H1 (cell line): ENCODE measurements at regions not wholly inside any gene's neighbourhood (a gene's known extent, or its start where the extent isn't known, plus 50 kb on each side); places are given as distances from the start of the nearest gene placed in this dataset.

Experiments used
- CTCF ChIA-PET: fragments of 300-600 bp; sonication (Branson Sonifier 250); formaldehyde crosslinking; loops from one replicate; lab custom pipeline; 2021; ENCODE audit not compliant: partially characterized antibody; lab: Charles Lee
- POLR2A ChIA-PET: fragments of 300-600 bp; sonication (Branson Sonifier 250); formaldehyde crosslinking; loops from one replicate; lab custom pipeline; 2021; ENCODE audit warnings: inconsistent platforms; ENCODE audit not compliant: partially characterized antibody; lab: Charles Lee
- DNase-seq, 2 experiments: peaks; one replicate each; pipeline versions ENCODE4 v3.0.0 to v3.0.0-alpha.2; 2010 to 2022; ENCODE audit warnings: low spot score in 2 of 2, low read depth in 1 of 2, mixed read lengths in 1 of 2
- FAIRE-seq: peaks from 2 replicates; lab custom pipeline; 2011; peaks lifted over from hg19 to GRCh38; lab: Jason Lieb, UNC
- H2AFZ ChIP-seq: 2 replicates; pipeline ENCODE4 v1.8.1; 2012; ENCODE audit warnings: low read length, inconsistent platforms
- H2AK5ac ChIP-seq: 2 replicates; pipeline ENCODE4 v1.6.1; 2013; ENCODE audit warnings: low read depth, low read length
- H2BK120ac ChIP-seq: replicated peaks from 2 replicates; pipeline ENCODE3; 2013; ENCODE audit warnings: low read depth, low read length, inconsistent platforms
- H2BK12ac ChIP-seq: 2 replicates; pipeline ENCODE4 v1.6.1; 2013; ENCODE audit warnings: low read depth, low read length
- H2BK15ac ChIP-seq: 2 replicates; pipeline ENCODE4 v1.6.1; 2013; ENCODE audit warnings: low read length
- H2BK20ac ChIP-seq: 2 replicates; pipeline ENCODE4 v1.6.1; 2013; ENCODE audit warnings: low read length
- H2BK5ac ChIP-seq: 2 replicates; pipeline ENCODE4 v1.6.1; 2013; ENCODE audit warnings: low read depth, low read length
- H3K14ac ChIP-seq: 2 replicates; pipeline ENCODE4 v1.6.1; 2013; ENCODE audit warnings: inconsistent platforms; ENCODE audit not compliant: insufficient read length
- H3K18ac ChIP-seq: 2 replicates; pipeline ENCODE4 v1.6.1; 2013; ENCODE audit warnings: low read length; ENCODE audit errors: extremely low read depth
- H3K23ac ChIP-seq: 2 replicates; pipeline ENCODE4 v1.6.1; 2013; ENCODE audit warnings: inconsistent platforms; ENCODE audit not compliant: insufficient read length
- H3K23me2 ChIP-seq: 2 replicates; pipeline ENCODE4 v1.6.1; 2013; ENCODE audit warnings: low read depth, low read length
- H3K27ac ChIP-seq: 2 replicates; pipeline ENCODE4 v1.6.1; 2011; ENCODE audit warnings: low read depth, low read length, inconsistent platforms
- H3K27me3 ChIP-seq, 4 experiments: replicated peaks in 1 of 4; 1 replicate in 1 of 4; 2 replicates in 3 of 4; pipeline versions ENCODE4 v1.6.1 to v1.8.1; 2011 to 2013; ENCODE audit warnings: low read length in 3 of 4, mild to moderate bottlenecking in 3 of 4, inconsistent platforms in 2 of 4, mixed read lengths in 2 of 4, moderate library complexity in 1 of 4; ENCODE audit not compliant: control insufficient read depth in 3 of 4, insufficient read depth in 3 of 4; ENCODE audit errors: extremely low read depth in 1 of 4
- H3K36me3 ChIP-seq, 4 experiments: 2 replicates each; pipeline versions ENCODE4 v1.6.1 to v1.8.1; 2011 to 2013; ENCODE audit warnings: mild to moderate bottlenecking in 4 of 4, low read length in 3 of 4, moderate library complexity in 2 of 4, control low read depth in 1 of 4, inconsistent platforms in 1 of 4; ENCODE audit not compliant: insufficient read depth in 4 of 4, control insufficient read depth in 2 of 4
- H3K4ac ChIP-seq: replicated peaks from 2 replicates; pipeline ENCODE3; 2013; ENCODE audit warnings: low read length, low read depth, mixed read lengths, inconsistent platforms; ENCODE audit not compliant: insufficient read length
- H3K4me1 ChIP-seq, 4 experiments: replicated peaks in 1 of 4; 1 replicate in 1 of 4; 2 replicates in 3 of 4; pipeline versions ENCODE4 v1.6.1 to v1.8.1; 2011 to 2013; ENCODE audit warnings: low read length in 3 of 4, inconsistent platforms in 2 of 4, mixed read lengths in 1 of 4; ENCODE audit not compliant: insufficient read depth in 4 of 4, control insufficient read depth in 3 of 4
- H3K4me2 ChIP-seq, 2 experiments: 2 replicates each; pipeline versions ENCODE4 v1.6.1 to v1.8.1; 2011 to 2013; ENCODE audit warnings: low read depth in 2 of 2, low read length in 2 of 2, control low read depth in 1 of 2, inconsistent platforms in 1 of 2, mild to moderate bottlenecking in 1 of 2; ENCODE audit not compliant: insufficient read depth in 1 of 2
- H3K4me3 ChIP-seq, 4 experiments: fragments of 200-600, 300-600 bp in 1 of 4; sonication (generic), shearing (Covaris generic), sonication (Bioruptor Twin) in 1 of 4; 2 replicates each; pipeline versions ENCODE4 v1.5.1 to v1.8.1; 2011 to 2016; ENCODE audit warnings: low read length in 4 of 4, low read depth in 3 of 4, control low read depth in 2 of 4, inconsistent platforms in 2 of 4, mild to moderate bottlenecking in 2 of 4, mixed read lengths in 1 of 4, moderate library complexity in 1 of 4; ENCODE audit not compliant: insufficient read depth in 2 of 4; ENCODE audit errors: extremely low read depth in 1 of 4
- H3K56ac ChIP-seq: replicated peaks from 2 replicates; pipeline ENCODE3; 2013; ENCODE audit warnings: low read depth, mild to moderate bottlenecking, mixed read lengths, low read length, inconsistent platforms; ENCODE audit not compliant: insufficient read length
- H3K79me1 ChIP-seq: 2 replicates; pipeline ENCODE4 v1.6.1; 2013; ENCODE audit warnings: low read depth, low read length, control low read depth
- H3K79me2 ChIP-seq, 2 experiments: 2 replicates each; pipeline versions ENCODE4 v1.6.1 to v1.8.1; 2012 to 2013; ENCODE audit warnings: low read length in 2 of 2, mild to moderate bottlenecking in 2 of 2, inconsistent platforms in 1 of 2; ENCODE audit not compliant: insufficient read depth in 2 of 2, control insufficient read depth in 1 of 2
- H3K9ac ChIP-seq, 4 experiments: replicated peaks in 1 of 4; 1 replicate in 1 of 4; 2 replicates in 3 of 4; pipeline versions ENCODE4 v1.6.1 to v1.8.1; 2011 to 2013; ENCODE audit warnings: low read depth in 3 of 4, low read length in 3 of 4, control low read depth in 2 of 4, mild to moderate bottlenecking in 2 of 4, moderate library complexity in 2 of 4, inconsistent platforms in 1 of 4; ENCODE audit errors: extremely low read depth in 1 of 4
- H3K9me3 ChIP-seq, 2 experiments: 2 replicates each; pipeline versions ENCODE4 v1.6.1 to v1.8.1; 2012 to 2013; ENCODE audit warnings: mild to moderate bottlenecking in 2 of 2, moderate library complexity in 2 of 2, control low read depth in 1 of 2, inconsistent platforms in 1 of 2, low read depth in 1 of 2, low read length in 1 of 2, mixed read lengths in 1 of 2; ENCODE audit not compliant: insufficient read depth in 2 of 2
- H4K20me1 ChIP-seq, 2 experiments: replicated peaks in 1 of 2; 2 replicates each; pipeline versions ENCODE3 to v1.8.1; 2011 to 2013; ENCODE audit warnings: inconsistent platforms in 2 of 2, low read length in 2 of 2, mild to moderate bottlenecking in 1 of 2; ENCODE audit not compliant: insufficient read depth in 2 of 2, control insufficient read depth in 1 of 2
- H4K5ac ChIP-seq: 2 replicates; pipeline ENCODE4 v1.6.1; 2013; ENCODE audit warnings: low read length, low read depth, mixed read lengths, inconsistent platforms; ENCODE audit not compliant: insufficient read length
- H4K8ac ChIP-seq: 2 replicates; pipeline ENCODE4 v1.8.0; 2013; ENCODE audit warnings: mild to moderate bottlenecking, moderate library complexity, low read length, inconsistent platforms; ENCODE audit not compliant: insufficient read depth; ENCODE audit errors: extremely low read depth
- H4K91ac ChIP-seq: replicated peaks from 2 replicates; pipeline ENCODE3; 2013; ENCODE audit warnings: low read length, mixed read lengths, inconsistent platforms; ENCODE audit not compliant: insufficient read length
- GTF2F1 ChIP-seq: IDR thresholded peaks from 2 replicates; pipeline ENCODE4 v1.6.1; 2012; ENCODE audit warnings: low read depth, low read length, improper control_type of control experiment, borderline replicate concordance
- RNF2 ChIP-seq: fragments of 200-900, 300-1000 bp; sonication (generic); IDR thresholded peaks from 2 replicates; pipeline ENCODE4 v1.7.1; 2016; ENCODE audit warnings: borderline replicate concordance, low read depth, mild to moderate bottlenecking, antibody characterized with exemption, low read length; ENCODE audit not compliant: poor library complexity, severe bottlenecking; ENCODE audit errors: missing control alignments
- USF2 ChIP-seq: IDR thresholded peaks from 2 replicates; pipeline ENCODE4 v1.6.1; 2011; ENCODE audit warnings: low read length, improper control_type of control experiment
- WGBS, 2 experiments: shearing (Covaris generic) in 1 of 2; methylation state at CpG; one replicate each; pipeline versions ENCODE4 v1.1.6 to v1.1.7; 2013 to 2015; ENCODE audit warnings: low lambda C conversion rate in 2 of 2, mixed read lengths in 2 of 2, inconsistent platforms in 1 of 2, low coverage in 1 of 2, missing lambda C conversion rate in 1 of 2; ENCODE audit not compliant: insufficient replicate concordance in 2 of 2, insufficient coverage in 1 of 2, insufficient read length in 1 of 2; ENCODE audit errors: extremely low coverage in 1 of 2, missing lambda C conversion rate in 1 of 2; 5-methylcytosine and 5-hydroxymethylcytosine counted together

- Histone ChIP-seq H3K4me2 (no peak overlapping the region), H2AFZ (no peak overlapping the region), H2BK20ac (no peak overlapping the region), H3K27ac (no peak overlapping the region), H3K14ac (no peak overlapping the region), H3K18ac (no peak overlapping the region), H3K56ac (no peak overlapping the region), H4K91ac (no peak overlapping the region), H3K4me3 (no peak overlapping the region), H2AK5ac (no peak overlapping the region), H4K5ac (no peak overlapping the region), H3K36me3 (no peaks in the 10 kb centered on the region), H3K4me1 (no peaks in the 10 kb centered on the region), H4K20me1 (no peaks in the 10 kb centered on the region), H2BK120ac (no peak overlapping the region), H4K8ac (no peak overlapping the region), H3K79me2 (no peaks in the 10 kb centered on the region), H3K23me2 (no peaks in the 10 kb centered on the region), H2BK15ac (no peak overlapping the region), H3K9ac (no peak overlapping the region), H3K79me1 (no peaks in the 10 kb centered on the region), H3K23ac (no peak overlapping the region), H2BK5ac (no peak overlapping the region), H2BK12ac (no peak overlapping the region), H3K9me3 (peaks cover under 1 to 3% of the 10 kb centered on the region in 2 experiments; a peak in 1 of 4 replicates), H3K4ac (no peak overlapping the region), H3K27me3 (no peaks in the 10 kb centered on the region)
- CTCF ChIA-PET = interaction anchor here (0.7 to 1.1 kb wide), 2 partner anchors 8 to 85 kb away, joined by 3 read pairs; no protein-coding TSS in a partner anchor
- DNase-seq (no peak), FAIRE-seq (no peak)
- TF ChIP-seq RNF2 (no peak), USF2 (no peak), GTF2F1 (no peak)
- POLR2A ChIA-PET = no interaction called here
- 95% methylated on average over 8 of the region's 8 CpGs; no CpG with 5 or more reads in 1 of the 2 experiments for WGBS, 2 experiments
These were observed 482.2 kb downstream of the SLITRK5 start for GRCh38 chr13:88153353-88153752.
